UCSD-AML1 (cell line): ENCODE measurements at regions not wholly inside any gene's neighbourhood (a gene's known extent, or its start where the extent isn't known, plus 50 kb on each side); places are given as distances from the start of the nearest gene placed in this dataset.
"Not testable (repeated sequence)": the region's sequence is repeated elsewhere in the genome, so short reads cannot be mapped to it uniquely, and the experiment has no call there.

Experiments
- DNase-seq: peaks from one replicate; lab custom pipeline; 2025; ENCODE audit not compliant: unreplicated experiment; lab: John Stamatoyannopoulos, UW

- DNase-seq: no peak
Observed at GRCh38 chr14:106489112-106489881, 962.9 kb downstream of the TMEM121 start.

DNA sequence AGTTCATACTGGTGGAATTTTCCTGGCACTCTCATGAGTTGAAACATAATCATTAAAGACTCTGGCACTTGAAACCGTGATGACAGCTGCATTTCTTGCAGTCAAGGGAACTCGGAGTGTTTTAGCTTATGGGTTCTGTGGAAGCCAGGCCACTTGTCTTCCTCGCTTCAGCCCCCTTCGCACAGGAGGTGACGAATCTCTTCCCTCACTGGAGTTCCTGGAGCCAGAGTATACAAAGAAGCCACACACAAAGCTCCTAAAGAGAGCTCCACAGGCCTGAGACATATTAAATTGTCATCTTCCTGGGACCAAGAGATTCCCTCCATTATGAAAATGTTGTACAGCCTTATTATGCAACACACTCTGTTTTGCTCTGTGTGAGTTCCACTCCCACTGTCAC is 964.1 kb downstream of the TMEM121 start:
- DNase-seq: no peak

DNA sequence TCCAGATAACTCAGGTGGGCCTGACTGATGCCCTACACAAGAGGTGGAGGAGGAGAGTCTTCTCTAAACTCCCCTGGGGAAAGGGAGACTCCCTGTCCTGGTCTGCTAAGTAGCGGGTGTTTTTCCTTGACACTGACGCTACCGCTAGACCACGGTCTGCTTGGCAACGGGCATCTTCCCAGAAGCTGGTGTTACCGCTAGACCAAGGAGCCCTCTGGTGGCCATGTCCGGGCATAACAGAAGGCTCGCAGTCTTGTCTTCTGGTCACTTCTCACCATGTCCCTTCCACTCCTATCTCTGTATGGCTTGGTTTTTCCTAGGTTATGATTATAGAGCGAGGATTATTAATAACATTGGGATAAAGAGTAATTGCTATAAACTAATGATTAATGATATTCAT is 965.5 kb downstream of the TMEM121 start:
- DNase-seq: no peak

DNA sequence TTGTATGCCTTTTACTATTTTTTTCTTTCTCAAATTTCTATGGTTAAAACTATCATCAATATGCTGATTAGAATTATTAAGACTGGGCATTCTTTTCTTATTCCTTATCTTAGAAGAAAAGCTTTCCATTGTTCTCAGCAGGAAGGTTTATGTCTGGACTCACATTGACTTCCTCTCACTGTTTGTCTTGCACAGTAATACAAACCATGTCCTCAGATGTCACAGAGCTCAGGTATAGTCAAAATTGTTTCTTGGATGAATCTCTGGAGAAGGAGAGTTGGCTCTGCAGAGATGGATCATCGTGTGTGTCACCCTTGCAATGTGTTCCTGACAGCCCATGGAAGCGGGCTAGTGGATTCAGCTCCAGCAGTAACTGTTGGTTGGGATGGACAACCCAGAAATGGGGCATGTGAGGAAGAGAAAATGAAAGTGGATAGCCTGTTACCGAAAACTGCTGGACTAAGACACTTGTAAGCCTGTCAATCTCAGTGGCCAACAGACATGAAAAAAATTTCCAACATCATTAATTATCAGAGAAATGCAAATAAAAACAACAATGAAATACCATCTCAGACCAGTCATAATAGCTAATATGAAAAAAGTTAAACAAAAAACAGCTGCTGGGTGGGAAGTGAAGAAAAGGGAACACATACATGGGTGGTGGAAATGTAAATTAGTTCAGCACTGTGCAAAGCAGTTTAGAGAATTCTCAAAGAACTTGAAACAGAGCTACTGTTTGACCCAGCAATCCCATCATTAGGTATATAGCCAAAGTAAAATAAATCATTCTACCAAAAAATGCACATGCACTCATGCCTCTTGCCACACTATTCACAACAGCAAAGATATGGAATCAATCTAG is 967.8 kb downstream of the TMEM121 start:
- DNase-seq: no peak

DNA sequence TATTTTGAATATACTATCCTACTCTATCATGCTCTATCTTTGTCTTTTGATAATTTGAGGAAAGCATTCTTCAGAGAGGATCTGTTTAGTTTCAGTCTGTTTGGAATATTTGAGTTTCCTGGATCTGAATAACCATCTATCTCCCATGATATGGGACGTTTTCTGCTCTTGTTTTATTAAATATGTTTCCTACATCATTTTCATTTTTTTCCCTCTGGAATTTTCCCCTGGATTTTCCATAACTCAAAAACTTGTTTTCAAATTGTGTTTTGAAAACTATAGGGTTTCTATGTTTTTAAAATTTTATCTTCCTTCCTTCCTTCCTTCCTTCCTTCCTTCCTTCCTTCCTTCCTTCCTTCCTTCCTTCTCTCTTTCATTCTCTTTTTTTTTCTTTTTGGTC is 974.2 kb downstream of the TMEM121 start:
- DNase-seq: no peak

GRCh38 chr14:106501898-106502297 is 975.5 kb downstream of the TMEM121 start:
- DNase-seq: no peak

DNA sequence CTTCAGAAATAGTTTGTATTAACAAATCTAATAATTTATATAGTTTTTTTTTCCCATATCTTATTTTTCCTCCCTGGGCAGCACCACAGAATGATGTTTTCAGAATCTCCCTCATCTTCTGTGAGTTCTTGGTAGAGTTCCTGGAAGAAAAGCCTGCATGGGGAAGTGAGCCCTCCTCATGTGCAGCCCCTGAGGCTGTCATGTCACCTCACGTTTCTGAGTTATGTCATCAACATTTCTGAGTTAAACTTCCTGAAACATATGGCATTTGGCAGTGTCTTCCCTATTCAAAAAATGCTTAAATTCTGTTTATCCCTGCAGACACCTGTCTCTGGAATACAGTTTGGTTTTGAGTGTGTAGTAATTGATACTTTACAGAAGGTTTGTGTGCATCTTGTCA is 979.0 kb downstream of the TMEM121 start:
- DNase-seq: no peak

DNA sequence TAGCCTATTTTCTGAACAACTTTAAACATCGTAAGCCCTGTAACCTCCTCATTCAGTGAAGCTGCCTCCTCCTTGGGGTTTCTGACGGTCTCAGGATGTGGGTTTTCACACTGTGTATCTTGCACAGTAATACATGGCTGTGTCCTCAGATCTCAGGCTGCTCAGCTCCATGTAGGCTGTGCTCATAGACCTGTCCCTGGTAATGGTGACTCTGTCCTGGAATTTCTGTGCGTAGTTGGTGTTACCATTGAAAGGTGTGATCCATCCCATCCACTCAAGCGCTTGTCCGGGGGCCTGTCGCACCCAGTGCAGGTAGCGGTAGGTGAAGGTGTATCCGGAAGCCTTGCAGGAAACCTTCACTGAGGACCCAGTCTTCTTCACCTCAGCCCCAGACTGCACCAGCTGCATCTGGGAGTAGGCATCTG is 980.5 kb downstream of the TMEM121 start:
- no peak for DNase-seq

- no peak for DNase-seq
Observed at GRCh38 chr14:106507354-106507753, 981.0 kb downstream of the TMEM121 start.

GRCh38 chr14:106508216-106508615 is 981.8 kb downstream of the TMEM121 start:
- DNase-seq: no peak

- DNase-seq: no peak
Observed at GRCh38 chr14:106509176-106509575, 982.8 kb downstream of the TMEM121 start.

DNA sequence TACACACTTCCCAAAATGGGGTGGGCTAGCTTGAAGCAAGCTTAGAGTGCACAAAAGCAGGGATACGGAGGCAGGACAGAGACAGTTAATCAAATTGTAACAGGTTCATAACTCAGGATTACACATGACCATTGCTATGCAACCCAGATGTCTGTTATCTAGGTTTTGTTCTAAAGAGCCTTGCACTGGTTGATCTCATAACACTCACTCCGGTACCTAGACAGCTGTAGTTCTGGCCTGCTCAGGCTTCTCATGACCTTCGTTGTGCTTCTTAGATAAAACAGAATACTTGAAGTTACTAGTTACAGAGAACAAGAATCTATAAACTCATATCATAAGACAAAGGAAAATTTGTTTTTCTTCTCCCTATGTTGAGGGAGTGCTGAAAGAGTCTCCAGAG is 983.4 kb downstream of the TMEM121 start:
- no peak for DNase-seq

DNA sequence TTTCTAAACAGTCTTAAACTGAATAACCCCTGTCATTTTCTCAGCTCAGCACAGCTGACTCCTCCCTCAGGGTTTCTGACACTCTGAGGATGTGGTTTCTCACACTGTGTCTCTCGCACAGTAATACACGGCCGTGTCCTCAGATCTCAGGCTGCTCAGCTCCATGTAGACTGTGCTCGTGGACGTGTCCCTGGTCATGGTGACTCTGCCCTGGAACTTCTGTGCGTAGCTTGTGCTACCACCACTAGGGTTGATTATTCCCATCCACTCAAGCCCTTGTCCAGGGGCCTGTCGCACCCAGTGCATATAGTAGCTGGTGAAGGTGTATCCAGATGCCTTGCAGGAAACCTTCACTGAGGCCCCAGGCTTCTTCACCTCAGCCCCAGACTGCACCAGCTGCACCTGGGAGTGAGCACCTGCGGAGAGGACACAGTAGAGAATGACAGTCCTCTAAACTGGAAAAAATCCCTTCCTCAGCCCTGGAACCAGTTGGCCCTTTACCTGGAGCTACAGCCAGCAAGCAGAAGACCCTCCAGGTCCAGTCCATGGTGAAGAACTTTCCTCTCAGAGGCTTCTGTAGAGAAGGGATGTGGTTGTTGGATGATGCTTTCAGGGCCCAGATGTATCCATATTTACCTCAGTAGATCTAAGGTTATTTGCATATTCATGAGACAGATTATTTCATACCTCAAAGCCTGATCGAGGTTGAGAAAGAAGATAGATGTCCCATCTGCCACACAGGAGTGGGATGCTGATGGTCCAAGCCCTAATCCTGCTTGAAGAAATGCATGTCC is 984.8 kb downstream of the TMEM121 start:
- DNase-seq: no peak

- no peak for DNase-seq
Observed at GRCh38 chr14:106511800-106512198, 985.4 kb downstream of the TMEM121 start.

DNA sequence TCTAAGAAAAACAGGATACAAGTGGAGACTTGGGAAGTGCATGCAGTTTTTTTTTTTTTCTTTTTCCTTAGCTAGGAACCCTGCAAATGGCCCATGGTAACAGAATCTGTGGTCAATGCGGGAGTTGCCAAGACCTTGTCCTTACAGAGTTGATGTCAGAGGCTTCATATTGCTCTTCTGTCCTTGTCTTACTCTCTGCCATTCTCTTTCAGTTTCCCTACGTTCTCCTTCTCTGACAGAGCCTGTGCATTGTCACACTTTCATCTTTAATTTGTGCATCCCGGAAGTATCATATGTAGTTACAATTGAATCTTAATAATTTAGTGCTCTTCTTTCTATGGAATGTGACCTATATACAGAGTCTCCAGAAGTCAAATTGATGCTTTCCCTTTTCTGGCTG is 986.9 kb downstream of the TMEM121 start:
- no peak for DNase-seq

- peak; percentile 70 for DNase-seq
Observed at GRCh38 chr14:106518054-106518943, 991.9 kb downstream of the TMEM121 start.

DNA sequence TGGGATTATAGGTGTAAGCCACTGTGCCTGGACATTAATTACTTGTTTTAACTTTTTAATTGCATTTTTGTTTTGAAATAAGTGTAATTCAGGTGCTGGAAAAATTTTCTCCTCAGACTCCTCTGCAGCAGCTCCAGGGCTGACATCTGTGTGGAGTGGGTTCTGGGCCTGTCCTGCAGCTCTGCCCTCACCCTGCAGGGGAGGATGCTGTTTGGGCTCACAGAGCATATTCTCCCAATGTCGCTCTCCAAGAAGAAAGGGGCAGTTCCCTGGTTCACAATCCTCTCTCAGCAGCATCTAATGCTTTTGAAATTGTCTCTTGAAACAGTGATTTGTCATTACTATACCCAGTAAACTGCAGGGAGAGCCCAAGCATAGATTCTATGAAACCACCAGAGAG is 995.7 kb downstream of the TMEM121 start:
- not testable (repeated sequence) for DNase-seq

DNA sequence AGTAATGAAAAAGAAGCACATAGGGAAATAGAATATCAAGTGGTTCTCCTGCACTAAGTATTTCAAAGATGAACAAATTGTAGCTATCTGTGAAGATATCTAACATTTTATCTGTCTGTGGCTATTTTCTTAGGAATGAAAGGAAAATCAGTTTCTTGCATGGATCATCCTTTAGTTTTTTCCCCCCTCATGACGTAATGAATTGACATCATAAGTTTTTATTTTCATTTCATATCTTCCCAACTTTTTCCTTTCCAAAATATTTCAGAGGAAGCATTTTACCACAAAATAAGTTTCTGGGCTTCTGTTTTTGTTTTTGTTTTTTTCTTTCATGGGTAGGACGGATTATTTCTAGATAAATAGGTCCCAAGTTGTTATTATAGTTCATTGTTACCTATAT is 996.6 kb downstream of the TMEM121 start:
- no peak for DNase-seq

GRCh38 chr14:106528717-106529116 is 1002.3 kb downstream of the TMEM121 start:
- DNase-seq: no peak

GRCh38 chr14:106530031-106530422 is 1003.6 kb downstream of the TMEM121 start:
- no peak for DNase-seq
